ENCODE measurements at regions not wholly inside any gene's neighbourhood (a gene's known extent, or its start where the extent isn't known, plus 50 kb on each side); places are given as distances from the start of the nearest gene placed in this dataset.

DNA sequence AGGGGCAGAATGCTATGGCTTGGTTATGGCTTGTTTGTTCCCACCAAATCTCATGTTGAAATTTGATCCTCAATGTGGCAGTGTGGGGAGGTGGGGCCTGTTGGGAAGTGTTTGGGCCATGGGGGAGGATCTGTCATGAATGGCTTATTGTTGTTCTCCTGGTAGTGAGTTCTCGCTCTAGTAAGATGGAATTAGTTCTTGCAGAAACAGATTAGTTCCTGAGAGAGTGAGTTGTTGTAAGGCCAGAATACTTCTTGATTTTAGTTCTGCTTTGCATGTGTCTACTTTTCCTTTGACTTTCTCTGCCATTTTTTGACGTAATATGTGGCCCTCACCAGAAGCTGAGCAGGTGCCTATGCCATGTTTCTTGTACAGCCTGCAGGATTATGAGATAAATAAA lies 188.2 kb downstream of the KIF20B start:
- H3K9ac ChIP-seq (ENCODE audit: insufficient read length): no peak overlapping the region
- H3K9me3 ChIP-seq (ENCODE audit: low read depth, low read length): no peaks in the 10 kb centered on the region
- TF ChIP-seq FOXP2 (optimal IDR thresholded peaks at IDR 0.05; ENCODE audit: control extremely low read depth, extremely low read length, insufficient read depth) (no peak), POLR2AphosphoS5 (IDR thresholded peaks at IDR 0.05; ENCODE audit: borderline replicate concordance, low read depth, low read length) (no peak), EZH2 (IDR thresholded peaks at IDR 0.05) (no peak)
- H3K36me3 ChIP-seq (ENCODE audit: insufficient read depth, low read length): no peaks in the 10 kb centered on the region
- DNase-seq (ENCODE audit: low read depth, low spot score): no peak
- H3K27ac ChIP-seq: no peak overlapping the region
- H3K4me3 ChIP-seq: no peak overlapping the region

DNA sequence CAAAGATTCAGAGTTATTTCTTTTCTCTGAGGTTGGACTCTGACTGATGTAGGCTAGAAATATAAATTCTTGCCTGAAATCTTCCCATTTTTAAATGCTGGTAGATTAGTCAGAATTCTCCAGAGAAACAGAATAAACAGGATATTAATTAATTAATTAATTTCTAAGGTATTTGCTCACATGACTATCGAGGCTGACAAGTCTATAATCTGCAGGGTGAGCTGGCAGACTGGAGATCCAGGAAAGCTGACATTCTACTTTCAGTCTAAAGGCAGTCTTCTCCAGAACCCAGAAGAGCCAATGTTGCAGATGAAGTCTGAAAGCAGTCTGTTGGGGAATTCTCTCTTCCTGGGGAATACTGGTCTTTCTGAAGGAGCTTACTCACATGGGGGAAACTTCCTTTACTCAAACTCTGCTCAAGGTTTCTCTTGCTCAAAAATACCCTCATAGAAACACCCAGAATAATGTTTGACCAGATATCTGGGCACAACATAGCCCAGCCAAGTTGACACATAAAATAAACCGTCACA lies 189.7 kb downstream of the KIF20B start:
- Histone ChIP-seq H3K27ac (no peak overlapping the region), H3K4me3 (no peak overlapping the region), H3K9me3 (ENCODE audit: low read depth, low read length) (no peaks in the 10 kb centered on the region), H3K9ac (ENCODE audit: insufficient read length) (no peak overlapping the region), H3K36me3 (ENCODE audit: insufficient read depth, low read length) (no peaks in the 10 kb centered on the region)
- no peak for DNase-seq (ENCODE audit: low read depth, low spot score)
- TF ChIP-seq POLR2AphosphoS5 (IDR thresholded peaks at IDR 0.05; ENCODE audit: borderline replicate concordance, low read depth, low read length) (no peak), FOXP2 (optimal IDR thresholded peaks at IDR 0.05; ENCODE audit: control extremely low read depth, extremely low read length, insufficient read depth) (no peak), EZH2 (IDR thresholded peaks at IDR 0.05) (no peak)

DNA sequence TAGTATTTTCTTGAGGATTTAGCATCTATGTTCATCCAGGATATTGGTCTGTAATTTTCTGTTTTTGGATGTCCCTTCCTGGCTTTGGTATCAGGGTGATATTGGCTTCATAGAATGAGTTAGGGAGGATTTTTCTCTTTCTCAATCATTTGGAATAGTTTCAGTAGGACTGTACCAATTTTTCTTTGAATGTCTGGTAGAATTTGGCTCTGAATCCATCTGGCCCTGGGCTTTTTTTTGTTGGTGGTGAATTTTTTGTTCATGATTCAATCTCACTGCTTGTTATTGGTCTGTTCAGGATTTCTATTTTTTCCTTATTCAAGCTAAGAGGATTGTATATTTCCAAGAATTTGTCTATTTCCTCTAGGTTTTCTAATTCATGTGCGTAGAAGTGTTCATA lies 192.7 kb downstream of the KIF20B start:
- Histone ChIP-seq H3K27ac (no peak overlapping the region), H3K4me3 (no peak overlapping the region), H3K36me3 (ENCODE audit: insufficient read depth, low read length) (no peaks in the 10 kb centered on the region), H3K9me3 (ENCODE audit: low read depth, low read length) (no peaks in the 10 kb centered on the region), H3K9ac (ENCODE audit: insufficient read length) (no peak overlapping the region)
- no peak for DNase-seq (ENCODE audit: low read depth, low spot score)
- TF ChIP-seq EZH2 (IDR thresholded peaks at IDR 0.05): no peak
- TF ChIP-seq POLR2AphosphoS5 (IDR thresholded peaks at IDR 0.05; ENCODE audit: borderline replicate concordance, low read depth, low read length): no peak

DNA sequence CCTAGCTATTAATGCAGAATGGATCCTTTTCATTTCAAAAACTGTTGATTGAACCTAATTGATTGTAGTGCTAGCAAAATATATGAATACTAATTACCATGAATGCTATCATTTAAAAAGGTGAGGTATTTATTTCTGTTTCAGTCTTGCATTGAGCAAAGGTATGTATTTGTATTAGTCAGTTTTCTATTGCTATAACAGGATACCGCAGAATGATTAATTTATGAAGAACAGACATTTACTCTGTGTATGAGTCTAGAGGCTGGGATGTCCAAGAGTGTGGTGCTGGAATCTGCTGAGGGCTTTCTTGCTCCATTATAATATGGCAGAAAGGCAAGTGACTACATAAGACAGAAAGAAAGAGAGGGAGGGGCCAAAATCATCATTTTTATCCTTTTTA lies 199.2 kb downstream of the KIF20B start:
- DNase-seq (ENCODE audit: low read depth, low spot score): no peak
- no peak overlapping the region for H3K9ac ChIP-seq (ENCODE audit: insufficient read length)
- no peak overlapping the region for H3K27ac ChIP-seq
- H3K9me3 ChIP-seq (ENCODE audit: low read depth, low read length): no peaks in the 10 kb centered on the region
- TF ChIP-seq POLR2AphosphoS5 (IDR thresholded peaks at IDR 0.05; ENCODE audit: borderline replicate concordance, low read depth, low read length): no peak
- no peak for TF ChIP-seq FOXP2 (optimal IDR thresholded peaks at IDR 0.05; ENCODE audit: control extremely low read depth, extremely low read length, insufficient read depth)
- TF ChIP-seq EZH2 (IDR thresholded peaks at IDR 0.05): no peak
- H3K36me3 ChIP-seq (ENCODE audit: insufficient read depth, low read length): no peaks in the 10 kb centered on the region
- H3K4me3 ChIP-seq: no peak overlapping the region

DNA sequence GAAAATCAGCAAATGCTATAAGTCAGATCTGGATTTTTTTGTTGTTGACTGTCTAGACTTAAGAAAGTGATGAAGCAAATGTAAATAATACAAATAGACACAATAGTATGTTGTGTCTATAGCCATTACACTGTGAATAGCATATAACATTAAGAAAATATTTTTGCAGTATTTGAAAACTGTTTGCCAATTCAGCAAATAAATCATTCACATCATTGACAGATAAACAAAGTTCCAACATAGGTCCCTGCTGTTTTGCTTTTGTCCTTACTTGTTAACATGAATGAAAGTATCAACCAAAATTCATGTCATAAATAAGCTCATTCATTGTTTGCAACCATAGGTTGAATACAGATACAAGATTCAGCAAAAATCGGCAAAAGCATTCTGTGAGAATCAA lies 200.5 kb downstream of the KIF20B start:
- Histone ChIP-seq H3K27ac (no peak overlapping the region), H3K9me3 (ENCODE audit: low read depth, low read length) (no peaks in the 10 kb centered on the region), H3K9ac (ENCODE audit: insufficient read length) (no peak overlapping the region), H3K4me3 (no peak overlapping the region), H3K36me3 (ENCODE audit: insufficient read depth, low read length) (no peaks in the 10 kb centered on the region)
- no peak for DNase-seq (ENCODE audit: low read depth, low spot score)
- TF ChIP-seq FOXP2 (optimal IDR thresholded peaks at IDR 0.05; ENCODE audit: control extremely low read depth, extremely low read length, insufficient read depth): no peak
- TF ChIP-seq POLR2AphosphoS5 (IDR thresholded peaks at IDR 0.05; ENCODE audit: borderline replicate concordance, low read depth, low read length): no peak
- no peak for TF ChIP-seq EZH2 (IDR thresholded peaks at IDR 0.05)

DNA sequence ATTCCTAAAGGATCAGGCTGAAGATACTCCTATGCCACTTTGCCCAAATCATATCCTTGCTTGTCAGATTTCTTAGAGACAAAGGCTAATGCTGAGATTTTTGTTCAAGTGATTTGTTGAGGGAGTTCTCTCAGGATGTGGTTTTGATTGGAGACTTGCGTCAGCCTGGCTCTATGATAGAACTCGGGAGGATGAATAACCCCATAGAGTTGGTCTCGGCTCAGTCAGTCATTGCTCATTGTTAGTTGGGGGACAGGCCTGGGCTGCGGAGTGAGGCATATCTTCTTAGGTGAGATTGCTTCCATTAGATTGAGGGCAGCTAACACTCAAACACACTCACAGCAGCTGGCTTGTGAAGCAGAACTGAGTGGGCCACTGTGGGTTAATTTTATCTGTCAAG lies 203.4 kb downstream of the KIF20B start:
- Histone ChIP-seq H3K36me3 (ENCODE audit: insufficient read depth, low read length) (no peaks in the 10 kb centered on the region), H3K9ac (ENCODE audit: insufficient read length) (no peak overlapping the region), H3K4me3 (no peak overlapping the region), H3K9me3 (ENCODE audit: low read depth, low read length) (no peaks in the 10 kb centered on the region), H3K27ac (no peak overlapping the region)
- TF ChIP-seq EZH2 (IDR thresholded peaks at IDR 0.05) (no peak), FOXP2 (optimal IDR thresholded peaks at IDR 0.05; ENCODE audit: control extremely low read depth, extremely low read length, insufficient read depth) (no peak), POLR2AphosphoS5 (IDR thresholded peaks at IDR 0.05; ENCODE audit: borderline replicate concordance, low read depth, low read length) (no peak)
- DNase-seq (ENCODE audit: low read depth, low spot score): no peak

DNA sequence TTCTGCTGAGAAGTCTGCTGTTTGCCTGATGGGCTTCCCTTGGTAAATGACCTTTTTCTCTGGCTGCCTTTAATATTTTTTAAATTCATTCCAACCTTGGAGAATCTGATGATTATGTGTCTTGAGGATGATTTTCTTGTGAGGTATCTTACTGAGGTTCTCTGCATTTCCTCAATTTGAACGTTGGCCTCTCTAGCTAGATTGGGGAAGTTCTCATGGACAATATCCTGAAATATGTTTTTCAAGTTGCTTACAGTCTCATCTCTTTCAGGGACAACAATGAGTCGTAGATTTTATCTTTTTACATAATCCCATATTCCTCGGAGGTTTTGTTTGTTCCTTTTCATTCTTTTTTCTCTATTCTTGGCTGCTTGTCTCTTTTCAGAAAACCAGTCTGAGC lies 208.4 kb downstream of the KIF20B start:
- Histone ChIP-seq H3K36me3 (ENCODE audit: insufficient read depth, low read length) (no peaks in the 10 kb centered on the region), H3K9ac (ENCODE audit: insufficient read length) (no peak overlapping the region), H3K4me3 (no peak overlapping the region), H3K27ac (no peak overlapping the region), H3K9me3 (ENCODE audit: low read depth, low read length) (no peaks in the 10 kb centered on the region)
- TF ChIP-seq FOXP2 (optimal IDR thresholded peaks at IDR 0.05; ENCODE audit: control extremely low read depth, extremely low read length, insufficient read depth) (no peak), EZH2 (IDR thresholded peaks at IDR 0.05) (no peak), POLR2AphosphoS5 (IDR thresholded peaks at IDR 0.05; ENCODE audit: borderline replicate concordance, low read depth, low read length) (no peak)
- DNase-seq (ENCODE audit: low read depth, low spot score): no peak

DNA sequence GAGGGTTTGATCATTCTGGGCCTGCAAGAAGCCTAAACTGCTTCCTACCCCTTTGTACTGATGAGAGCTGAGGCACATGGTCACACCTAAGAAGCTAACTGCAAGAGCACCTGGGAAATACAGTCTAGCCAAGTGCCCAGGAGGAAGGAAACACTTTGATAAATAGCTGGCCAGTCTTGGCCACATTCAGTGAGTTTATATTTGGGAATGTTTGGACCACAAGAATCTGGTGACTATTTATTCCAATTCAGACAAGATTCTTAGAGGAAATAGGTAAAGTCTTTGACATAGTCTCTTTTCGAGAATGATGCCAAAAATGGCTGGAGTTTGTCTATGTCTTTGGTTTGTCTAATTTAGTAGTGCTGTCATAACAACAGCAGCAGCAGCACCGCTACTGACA lies 213.6 kb downstream of the KIF20B start:
- no peak for DNase-seq (ENCODE audit: low read depth, low spot score)
- H3K9me3 ChIP-seq (ENCODE audit: low read depth, low read length): no peaks in the 10 kb centered on the region
- no peaks in the 10 kb centered on the region for H3K36me3 ChIP-seq (ENCODE audit: insufficient read depth, low read length)
- no peak overlapping the region for H3K27ac ChIP-seq
- H3K9ac ChIP-seq (ENCODE audit: insufficient read length): no peak overlapping the region
- H3K4me3 ChIP-seq: no peak overlapping the region
- TF ChIP-seq EZH2 (IDR thresholded peaks at IDR 0.05): no peak
- TF ChIP-seq FOXP2 (optimal IDR thresholded peaks at IDR 0.05; ENCODE audit: control extremely low read depth, extremely low read length, insufficient read depth): no peak
- no peak for TF ChIP-seq POLR2AphosphoS5 (IDR thresholded peaks at IDR 0.05; ENCODE audit: borderline replicate concordance, low read depth, low read length)

DNA sequence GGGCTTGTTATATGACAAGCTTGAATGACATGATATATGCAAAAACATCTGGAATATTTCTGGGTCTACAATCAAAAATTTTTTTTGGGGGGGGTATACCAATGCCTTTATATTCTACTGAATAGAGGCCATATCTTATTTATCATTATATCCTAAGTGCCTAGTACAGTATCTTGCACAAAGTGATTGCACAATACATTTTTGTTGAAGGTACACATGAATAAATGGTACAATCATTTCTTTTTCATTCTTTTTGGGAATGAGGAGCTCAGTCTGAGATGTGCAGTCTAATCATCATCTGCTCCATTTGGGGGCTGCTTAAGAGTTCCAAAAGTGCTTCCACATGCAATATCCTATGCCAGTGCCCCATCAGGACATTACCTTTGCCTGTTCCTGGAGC lies 214.6 kb downstream of the KIF20B start:
- Histone ChIP-seq H3K36me3 (ENCODE audit: insufficient read depth, low read length) (no peaks in the 10 kb centered on the region), H3K9ac (ENCODE audit: insufficient read length) (no peak overlapping the region), H3K27ac (no peak overlapping the region), H3K9me3 (ENCODE audit: low read depth, low read length) (no peaks in the 10 kb centered on the region), H3K4me3 (no peak overlapping the region)
- TF ChIP-seq POLR2AphosphoS5 (IDR thresholded peaks at IDR 0.05; ENCODE audit: borderline replicate concordance, low read depth, low read length): no peak
- TF ChIP-seq EZH2 (IDR thresholded peaks at IDR 0.05): no peak
- TF ChIP-seq FOXP2 (optimal IDR thresholded peaks at IDR 0.05; ENCODE audit: control extremely low read depth, extremely low read length, insufficient read depth): no peak
- no peak for DNase-seq (ENCODE audit: low read depth, low spot score)
